ENCODE measurements at regions not wholly inside any gene's neighbourhood (a gene's known extent, or its start where the extent isn't known, plus 50 kb on each side); places are given as distances from the start of the nearest gene placed in this dataset.

DNA sequence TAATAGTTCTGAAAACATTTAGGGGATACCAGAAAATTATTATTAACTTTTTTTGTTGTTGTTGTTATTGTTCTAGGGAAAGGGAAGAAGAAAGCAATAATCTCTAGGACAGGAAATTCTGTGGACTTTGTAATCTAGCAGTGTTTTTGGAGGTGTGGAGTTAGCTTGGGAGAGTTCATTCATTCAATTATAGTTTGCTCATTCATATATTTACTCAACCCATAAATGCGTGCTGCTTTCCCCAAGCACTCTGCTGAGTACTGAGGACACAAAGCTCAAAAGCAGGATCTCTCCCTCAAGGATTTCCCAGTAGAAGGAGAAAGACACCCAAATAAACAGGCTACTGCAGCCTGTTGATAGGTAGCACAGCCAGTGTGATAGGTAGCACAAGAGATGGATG, 984.3 kb downstream of the BCL11A start:
- Histone ChIP-seq H3K36me3 (ENCODE audit: control insufficient read depth in 2 of 3, insufficient read depth in 3 of 3, low read length in 3 of 3) (no peaks in the 10 kb centered on the region), H3K4me1 (ENCODE audit: control insufficient read depth in 2 of 2, insufficient read depth in 2 of 2, low read length in 2 of 2) (no peaks in the 10 kb centered on the region), H3K9me3 (ENCODE audit: control insufficient read depth in 2 of 3, low read length in 3 of 3) (no peaks in the 10 kb centered on the region), H3K4me3 (ENCODE audit: low read length) (no peak overlapping the region), H3K27me3 (ENCODE audit: control insufficient read depth in 2 of 2, insufficient read depth in 2 of 2, low read length in 2 of 2) (no peaks in the 10 kb centered on the region), H3K27ac (ENCODE audit: low read depth, low read length) (no peak overlapping the region)
- CTCF ChIA-PET = no interaction called here
- H3K27ac Mint-ChIP-seq = no peak overlapping the region
- no peak for ATAC-seq
- no peaks in the 10 kb centered on the region for H3K9me3 Mint-ChIP-seq
- no peak for DNase-seq
- intact Hi-C loops (cut with micrococcal nuclease) = no loop called here
- POLR2A ChIA-PET = no interaction called here
- no peaks in the 10 kb centered on the region for H3K4me1 Mint-ChIP-seq
- H3K27me3 Mint-ChIP-seq = peaks cover 0 to 10% (median 0%) of the 10 kb centered on the region in 5 donors
- H3K36me3 Mint-ChIP-seq = no peaks in the 10 kb centered on the region
- H3K4me3 Mint-ChIP-seq = no peak overlapping the region

GRCh38 chr2:59568461-59568860, 985.0 kb downstream of the BCL11A start:
- DNase-seq = no peak
- CTCF ChIA-PET = no interaction called here
- H3K4me1 ChIP-seq (ENCODE audit: control insufficient read depth in 2 of 2, insufficient read depth in 2 of 2, low read length in 2 of 2) = no peaks in the 10 kb centered on the region
- no peak for ATAC-seq
- no peak overlapping the region for H3K27ac ChIP-seq (ENCODE audit: low read depth, low read length)
- H3K27me3 ChIP-seq (ENCODE audit: control insufficient read depth in 2 of 2, insufficient read depth in 2 of 2, low read length in 2 of 2) = no peaks in the 10 kb centered on the region
- Mint-ChIP-seq H3K36me3 (no peaks in the 10 kb centered on the region), H3K27ac (no peak overlapping the region), H3K27me3 (peaks cover 0 to 10% (median 0%) of the 10 kb centered on the region in 5 donors), H3K9me3 (no peaks in the 10 kb centered on the region), H3K4me3 (no peak overlapping the region), H3K4me1 (no peaks in the 10 kb centered on the region)
- no peak overlapping the region for H3K4me3 ChIP-seq (ENCODE audit: low read length)
- H3K36me3 ChIP-seq (ENCODE audit: control insufficient read depth in 2 of 3, insufficient read depth in 3 of 3, low read length in 3 of 3) = no peaks in the 10 kb centered on the region
- H3K9me3 ChIP-seq (ENCODE audit: control insufficient read depth in 2 of 3, low read length in 3 of 3) = no peaks in the 10 kb centered on the region
- intact Hi-C loops (cut with micrococcal nuclease) = no loop called here
- POLR2A ChIA-PET = no interaction called here

- no peaks in the 10 kb centered on the region for H3K4me1 Mint-ChIP-seq
- no peak for DNase-seq
- no peaks in the 10 kb centered on the region for H3K9me3 Mint-ChIP-seq
- intact Hi-C loops (cut with micrococcal nuclease) = no loop called here
- Histone ChIP-seq H3K4me1 (ENCODE audit: control insufficient read depth in 2 of 2, insufficient read depth in 2 of 2, low read length in 2 of 2) (no peaks in the 10 kb centered on the region), H3K36me3 (ENCODE audit: control insufficient read depth in 2 of 3, insufficient read depth in 3 of 3, low read length in 3 of 3) (no peaks in the 10 kb centered on the region), H3K27me3 (ENCODE audit: control insufficient read depth in 2 of 2, insufficient read depth in 2 of 2, low read length in 2 of 2) (no peaks in the 10 kb centered on the region), H3K9me3 (ENCODE audit: control insufficient read depth in 2 of 3, low read length in 3 of 3) (no peaks in the 10 kb centered on the region), H3K4me3 (ENCODE audit: low read length) (no peak overlapping the region), H3K27ac (ENCODE audit: low read depth, low read length) (no peak overlapping the region)
- H3K36me3 Mint-ChIP-seq = no peaks in the 10 kb centered on the region
- H3K27me3 Mint-ChIP-seq = peaks cover 0 to 10% (median 0%) of the 10 kb centered on the region in 5 donors
- ChIA-PET CTCF (no interaction called here), POLR2A (no interaction called here)
- H3K4me3 Mint-ChIP-seq = no peak overlapping the region
- ATAC-seq = no peak
- no peak overlapping the region for H3K27ac Mint-ChIP-seq
These were observed 986.3 kb downstream of the BCL11A start for GRCh38 chr2:59567151-59567550.

DNA sequence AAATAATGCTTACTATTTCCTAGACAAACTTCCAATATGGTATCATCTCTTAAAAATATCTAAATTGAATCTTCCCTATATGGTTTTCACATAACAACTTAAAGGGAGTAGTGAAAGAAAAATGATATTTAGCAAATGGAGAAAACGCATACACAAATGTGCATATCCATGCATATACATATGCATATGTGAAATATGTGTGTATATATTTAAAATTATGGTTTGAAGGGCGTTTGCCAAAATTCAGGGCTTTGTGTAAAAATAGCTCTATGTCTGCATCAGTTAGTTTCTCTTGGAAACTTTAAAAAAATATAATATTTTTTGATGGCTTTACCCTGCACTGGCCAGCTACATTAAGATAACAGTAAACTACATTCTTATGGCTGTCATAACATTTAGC, 986.7 kb downstream of the BCL11A start:
- H3K4me3 Mint-ChIP-seq = no peak overlapping the region
- no peak overlapping the region for H3K27ac ChIP-seq (ENCODE audit: low read depth, low read length)
- H3K27me3 ChIP-seq (ENCODE audit: control insufficient read depth in 2 of 2, insufficient read depth in 2 of 2, low read length in 2 of 2) = no peaks in the 10 kb centered on the region
- POLR2A ChIA-PET = no interaction called here
- intact Hi-C loops (cut with micrococcal nuclease) = no loop called here
- no peak overlapping the region for H3K4me3 ChIP-seq (ENCODE audit: low read length)
- no peaks in the 10 kb centered on the region for H3K36me3 ChIP-seq (ENCODE audit: control insufficient read depth in 2 of 3, insufficient read depth in 3 of 3, low read length in 3 of 3)
- no peaks in the 10 kb centered on the region for H3K9me3 ChIP-seq (ENCODE audit: control insufficient read depth in 2 of 3, low read length in 3 of 3)
- DNase-seq = no peak
- no peaks in the 10 kb centered on the region for H3K9me3 Mint-ChIP-seq
- CTCF ChIA-PET = no interaction called here
- H3K27ac Mint-ChIP-seq = no peak overlapping the region
- H3K27me3 Mint-ChIP-seq = peaks cover 0 to 10% (median 0%) of the 10 kb centered on the region in 5 donors
- H3K36me3 Mint-ChIP-seq = no peaks in the 10 kb centered on the region
- H3K4me1 Mint-ChIP-seq = no peaks in the 10 kb centered on the region
- H3K4me1 ChIP-seq (ENCODE audit: control insufficient read depth in 2 of 2, insufficient read depth in 2 of 2, low read length in 2 of 2) = no peaks in the 10 kb centered on the region
- no peak for ATAC-seq

DNA sequence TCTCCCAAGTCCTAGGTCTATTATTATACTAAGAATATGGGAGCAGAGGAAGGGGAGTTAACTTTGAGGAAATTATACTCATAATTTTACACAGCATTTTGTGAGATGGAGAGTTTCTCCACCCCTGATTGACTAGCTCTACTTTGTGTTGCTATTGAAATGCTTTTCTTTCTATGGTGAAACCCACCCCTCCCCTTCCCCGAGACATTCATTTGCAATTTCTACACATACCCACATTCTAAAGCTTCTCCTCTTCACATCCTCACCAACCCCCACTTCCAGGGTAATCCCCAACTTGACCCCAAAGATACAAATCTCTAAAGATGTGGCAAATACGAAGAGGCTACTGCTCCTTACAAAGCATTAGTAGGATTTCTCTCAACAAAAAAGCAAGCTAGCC, 992.2 kb downstream of the BCL11A start:
- Histone ChIP-seq H3K36me3 (ENCODE audit: control insufficient read depth in 2 of 3, insufficient read depth in 3 of 3, low read length in 3 of 3) (no peaks in the 10 kb centered on the region), H3K4me1 (ENCODE audit: control insufficient read depth in 2 of 2, insufficient read depth in 2 of 2, low read length in 2 of 2) (no peaks in the 10 kb centered on the region), H3K27ac (ENCODE audit: low read depth, low read length) (no peak overlapping the region), H3K9me3 (ENCODE audit: control insufficient read depth in 2 of 3, low read length in 3 of 3) (no peaks in the 10 kb centered on the region), H3K4me3 (ENCODE audit: low read length) (no peak overlapping the region), H3K27me3 (ENCODE audit: control insufficient read depth in 2 of 2, insufficient read depth in 2 of 2, low read length in 2 of 2) (no peaks in the 10 kb centered on the region)
- H3K4me1 Mint-ChIP-seq = no peaks in the 10 kb centered on the region
- intact Hi-C loops (cut with micrococcal nuclease) = no loop called here
- ATAC-seq = no peak
- peaks cover 0 to 5% (median 0%) of the 10 kb centered on the region in 5 donors for H3K27me3 Mint-ChIP-seq
- ChIA-PET CTCF (interaction anchor here (0.6 kb wide), 1 partner anchor 165 kb away, joined by 3 read pairs; no protein-coding TSS in a partner anchor), POLR2A (no interaction called here)
- H3K9me3 Mint-ChIP-seq = peaks cover 0 to 5% (median 0%) of the 10 kb centered on the region in 11 donors
- H3K36me3 Mint-ChIP-seq = no peaks in the 10 kb centered on the region
- no peak for DNase-seq
- H3K4me3 Mint-ChIP-seq = no peak overlapping the region
- no peak overlapping the region for H3K27ac Mint-ChIP-seq

- Mint-ChIP-seq H3K36me3 (no peaks in the 10 kb centered on the region), H3K4me3 (no peak overlapping the region), H3K27me3 (peaks cover 0 to 5% (median 0%) of the 10 kb centered on the region in 5 donors), H3K4me1 (no peaks in the 10 kb centered on the region), H3K27ac (no peak overlapping the region), H3K9me3 (peaks cover 0 to 5% (median 2%) of the 10 kb centered on the region in 11 donors)
- DNase-seq (no peak), ATAC-seq (no peak)
- no peaks in the 10 kb centered on the region for H3K4me1 ChIP-seq (ENCODE audit: control insufficient read depth in 2 of 2, insufficient read depth in 2 of 2, low read length in 2 of 2)
- no peaks in the 10 kb centered on the region for H3K9me3 ChIP-seq (ENCODE audit: control insufficient read depth in 2 of 3, low read length in 3 of 3)
- intact Hi-C loops (cut with micrococcal nuclease) = no loop called here
- H3K27me3 ChIP-seq (ENCODE audit: control insufficient read depth in 2 of 2, insufficient read depth in 2 of 2, low read length in 2 of 2) = no peaks in the 10 kb centered on the region
- CTCF ChIA-PET = no interaction called here
- POLR2A ChIA-PET = no interaction called here
- no peaks in the 10 kb centered on the region for H3K36me3 ChIP-seq (ENCODE audit: control insufficient read depth in 2 of 3, insufficient read depth in 3 of 3, low read length in 3 of 3)
- H3K4me3 ChIP-seq (ENCODE audit: low read length) = no peak overlapping the region
- no peak overlapping the region for H3K27ac ChIP-seq (ENCODE audit: low read depth, low read length)
These were observed 992.7 kb downstream of the BCL11A start for GRCh38 chr2:59560769-59561168.

DNA sequence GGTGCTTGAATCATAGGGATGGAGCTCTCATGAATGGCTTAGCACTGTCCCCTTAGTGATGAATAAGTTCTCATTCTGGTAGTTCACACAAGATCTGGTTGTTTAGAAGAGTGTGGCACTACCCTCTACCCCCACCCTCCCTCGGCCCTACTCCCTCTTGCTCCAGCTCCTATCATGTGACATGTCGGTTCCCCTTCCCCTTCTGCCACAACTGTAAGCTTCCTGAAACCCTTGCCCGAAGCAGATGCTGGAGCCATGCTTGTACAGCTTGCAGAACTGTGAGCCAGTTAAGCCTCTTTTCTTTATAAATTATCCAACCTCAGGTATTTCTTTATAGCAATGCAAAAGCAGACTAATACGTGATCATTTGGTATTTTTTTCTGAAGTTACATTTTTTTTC, 1012.6 kb downstream of the BCL11A start:
- no peak for ATAC-seq
- H3K36me3 Mint-ChIP-seq = no peaks in the 10 kb centered on the region
- intact Hi-C loops (cut with micrococcal nuclease) = no loop called here

More for the DNA sequence above, 1012.6 kb downstream of the BCL11A start:
- no peak overlapping the region for H3K27ac ChIP-seq (ENCODE audit: low read depth, low read length)
- DNase-seq = no peak
- Mint-ChIP-seq H3K27ac (no peak overlapping the region), H3K9me3 (peaks cover 0 to 6% (median 0%) of the 10 kb centered on the region in 11 donors), H3K27me3 (peaks cover 0 to 4% (median 0%) of the 10 kb centered on the region in 5 donors), H3K4me3 (no peak overlapping the region), H3K4me1 (no peaks in the 10 kb centered on the region)
- no peaks in the 10 kb centered on the region for H3K9me3 ChIP-seq (ENCODE audit: control insufficient read depth in 2 of 3, low read length in 3 of 3)
- no peaks in the 10 kb centered on the region for H3K4me1 ChIP-seq (ENCODE audit: control insufficient read depth in 2 of 2, insufficient read depth in 2 of 2, low read length in 2 of 2)
- CTCF ChIA-PET = no interaction called here
- H3K4me3 ChIP-seq (ENCODE audit: low read length) = no peak overlapping the region
- POLR2A ChIA-PET = no interaction called here
- no peaks in the 10 kb centered on the region for H3K27me3 ChIP-seq (ENCODE audit: control insufficient read depth in 2 of 2, insufficient read depth in 2 of 2, low read length in 2 of 2)
- no peaks in the 10 kb centered on the region for H3K36me3 ChIP-seq (ENCODE audit: control insufficient read depth in 2 of 3, insufficient read depth in 3 of 3, low read length in 3 of 3)

All from naive thymus-derived CD4-positive, alpha-beta T cell (primary cell).